K562 (cell line): ENCODE measurements at regions not wholly inside any gene's neighbourhood (a gene's known extent, or its start where the extent isn't known, plus 50 kb on each side); places are given as distances from the start of the nearest gene placed in this dataset.

Experiments
- ATAC-seq: fragments of 200-7000 bp; cut with Tn5 transposase; 3 replicates; pipeline ENCODE4 v1.9.1; 2020; ENCODE audit warnings: moderate library complexity
- BruUV-seq: library from RNA; stranded (reverse); fragments of 400-500 nt; replicated peaks from 2 replicates; lab custom pipeline; 2021; lab: Mats Ljungman, UMichigan
- CTCF ChIA-PET: fragments of 300-600 bp; formaldehyde crosslinking; extraction: SDS; loops from one replicate; lab custom pipeline; 2021; ENCODE audit warnings: low intra/inter-chr PET ratio; lab: Yijun Ruan, JAX
- POLR2A ChIA-PET: fragments of 300-600, 350-650 bp; sonication (Branson Sonifier 250); formaldehyde crosslinking; extraction: SDS; loops from one replicate; lab custom pipeline; 2021; ENCODE audit warnings: antibody characterized with exemption, inconsistent platforms; lab: Yijun Ruan, JAX
- DNase-seq, 4 experiments: peaks; one replicate each; pipeline versions ENCODE4 v3.0.0 to v3.0.0-alpha.2; 2011 to 2018; ENCODE audit warnings: low spot score in 3 of 4, mixed read lengths in 3 of 4; ENCODE audit errors: extremely low read depth in 1 of 4
- FAIRE-seq: peaks from 2 replicates; lab custom pipeline; 2011; peaks lifted over from hg19 to GRCh38; lab: Jason Lieb, UNC
- H2AFZ ChIP-seq: 2 replicates; pipeline ENCODE4 v1.6.0; 2011; ENCODE audit warnings: low read depth, low read length, control low read depth, inconsistent platforms
- H3K27ac ChIP-seq: fragments of 200-600 bp; 3 replicates; pipeline ENCODE4 v1.8.0; 2011; ENCODE audit warnings: low read depth, mild to moderate bottlenecking, control low read depth, inconsistent platforms, low read length, moderate library complexity, mixed read lengths; ENCODE audit errors: extremely low read depth
- H3K27me3 ChIP-seq, 2 experiments: fragments of 300-600 bp in 1 of 2; 2 replicates in 1 of 2; 3 replicates in 1 of 2; pipeline versions ENCODE4 v1.6.0 to v1.8.0; 2011; ENCODE audit warnings: inconsistent platforms in 2 of 2, low read length in 2 of 2, mild to moderate bottlenecking in 1 of 2, mixed read lengths in 1 of 2, moderate library complexity in 1 of 2; ENCODE audit not compliant: control insufficient read depth in 2 of 2, insufficient read depth in 2 of 2
- H3K36me3 ChIP-seq: fragments of 300-600 bp; 3 replicates; pipeline ENCODE4 v1.8.0; 2011; ENCODE audit warnings: mild to moderate bottlenecking, low read length, inconsistent platforms; ENCODE audit not compliant: control insufficient read depth, insufficient read depth
- H3K4me1 ChIP-seq, 2 experiments: fragments of 200-600 bp in 1 of 2; replicated peaks in 1 of 2; 2 replicates in 1 of 2; 3 replicates in 1 of 2; pipeline versions ENCODE4 v1.5.1 to v1.8.0; 2011; ENCODE audit warnings: inconsistent platforms in 2 of 2, low read length in 2 of 2, mild to moderate bottlenecking in 1 of 2, mixed read lengths in 1 of 2, moderate library complexity in 1 of 2; ENCODE audit not compliant: control insufficient read depth in 2 of 2, insufficient read depth in 2 of 2
- H3K4me2 ChIP-seq: 2 replicates; pipeline ENCODE4 v1.6.1; 2011; ENCODE audit warnings: low read length, control low read depth, inconsistent platforms, mixed read lengths; ENCODE audit not compliant: insufficient read depth
- H3K4me3 ChIP-seq: fragments of 200-600 bp; sonication (generic), shearing (Covaris generic); 2 replicates; pipeline ENCODE4 v1.5.1; 2016; ENCODE audit warnings: control low read depth, inconsistent platforms
- H3K79me2 ChIP-seq: fragments of 200-600 bp; 3 replicates; pipeline ENCODE4 v1.8.0; 2011; ENCODE audit warnings: low read length, inconsistent platforms; ENCODE audit not compliant: control insufficient read depth, insufficient read depth
- H3K9ac ChIP-seq, 2 experiments: 2 replicates each; pipeline versions ENCODE4 v1.6.0 to v1.6.1; 2011; ENCODE audit warnings: low read depth in 2 of 2, low read length in 2 of 2, control low read depth in 1 of 2, inconsistent platforms in 1 of 2, mild to moderate bottlenecking in 1 of 2, mixed read lengths in 1 of 2; ENCODE audit not compliant: insufficient read depth in 1 of 2
- H3K9me1 ChIP-seq: one replicate; pipeline ENCODE4 v1.6.0; 2011; ENCODE audit warnings: inconsistent platforms, mild to moderate bottlenecking, low read length, moderate library complexity; ENCODE audit not compliant: control insufficient read depth, insufficient read depth
- H3K9me3 ChIP-seq: replicated peaks from 2 replicates; pipeline ENCODE4 v1.5.1; 2011; ENCODE audit warnings: low read depth, low read length, inconsistent platforms; ENCODE audit not compliant: control insufficient read depth, insufficient read depth
- H4K20me1 ChIP-seq: replicated peaks from 2 replicates; pipeline ENCODE4 v1.6.1; 2011; ENCODE audit warnings: low read length, inconsistent platforms, mixed read lengths; ENCODE audit not compliant: control insufficient read depth, insufficient read depth
- BCL6 ChIP-seq: fragments of 250-450 bp; sonication (Bioruptor Pico); IDR thresholded peaks from 2 replicates; pipeline ENCODE4 v1.4.0; 2020
- CEBPG ChIP-seq, 3 experiments: fragments of 200-800 bp in 1 of 3; sonication (Bioruptor generic) in 1 of 3; sonication (generic) in 1 of 3; formaldehyde crosslinking in 1 of 3; IDR thresholded peaks in 2 of 3; conservative IDR thresholded peaks in 1 of 3; 2 replicates each; pipeline versions ENCODE4 v1.6.1 to v1.8.0; 2016 to 2022; ENCODE audit warnings: missing compliant biosample characterization in 2 of 3, missing genetic modification characterization in 2 of 3, mild to moderate bottlenecking in 1 of 3, missing genetic modification reagents in 1 of 3
- HDAC1 ChIP-seq, 2 experiments: fragments of 450-650 bp; IDR thresholded peaks; 2 replicates each; pipeline ENCODE4 v1.6.1; 2016 to 2017; ENCODE audit warnings: inconsistent platforms in 1 of 2, mild to moderate bottlenecking in 1 of 2, moderate library complexity in 1 of 2
- KDM1A ChIP-seq, 2 experiments: fragments of 450-650 bp; IDR thresholded peaks; 2 replicates each; pipeline ENCODE4 v1.6.1; 2016; ENCODE audit warnings: mild to moderate bottlenecking in 2 of 2
- NKRF ChIP-seq: fragments of 450-650 bp; IDR thresholded peaks from 2 replicates; pipeline ENCODE4 v1.6.1; 2016; ENCODE audit warnings: borderline replicate concordance
- PHB ChIP-seq: fragments of 250-450 bp; sonication (Bioruptor Pico); IDR thresholded peaks from 2 replicates; pipeline ENCODE4 v1.5.0; 2021
- PRPF4 ChIP-seq: fragments of 200-400 bp; formaldehyde crosslinking; IDR thresholded peaks from one replicate; pipeline ENCODE4 v1.6.1; 2017; ENCODE audit warnings: low read length, low read depth, mild to moderate bottlenecking; ENCODE audit not compliant: insufficient read depth, poor library complexity, severe bottlenecking
- RB1 ChIP-seq: fragments of 450-650 bp; IDR thresholded peaks from 2 replicates; pipeline ENCODE4 v1.6.1; 2017; ENCODE audit warnings: low read depth, mild to moderate bottlenecking
- SMAD4 ChIP-seq: fragments of 250-450 bp; sonication (Bioruptor Pico); conservative IDR thresholded peaks from 2 replicates; pipeline ENCODE4 v1.8.0; 2021; ENCODE audit warnings: inconsistent platforms, mild to moderate bottlenecking, moderate library complexity
- STAT5A ChIP-seq: IDR thresholded peaks from 2 replicates; pipeline ENCODE4 v1.6.1; 2012; ENCODE audit warnings: low read length, inconsistent platforms, borderline replicate concordance
- TEAD2 ChIP-seq: fragments of 450-650 bp; IDR thresholded peaks from 2 replicates; pipeline ENCODE4 v1.6.1; 2016; ENCODE audit warnings: missing genetic modification characterization, control low read depth, missing compliant biosample characterization
- TFE3 ChIP-seq: fragments of 450-650 bp; formaldehyde crosslinking; IDR thresholded peaks from 2 replicates; pipeline ENCODE4 v1.4.0; 2020; ENCODE audit warnings: mild to moderate bottlenecking, mixed read lengths
- ZBTB12 ChIP-seq: fragments of 250-450 bp; sonication (Bioruptor Pico); IDR thresholded peaks from 2 replicates; pipeline ENCODE4 v1.4.0; 2020
- ZKSCAN3 ChIP-seq: fragments of 250-450 bp; sonication (Bioruptor Pico); IDR thresholded peaks from 2 replicates; pipeline ENCODE4 v1.4.0; 2020
- ZNF253 ChIP-seq: fragments of 250-450 bp; sonication (Bioruptor Pico); conservative IDR thresholded peaks from 2 replicates; pipeline ENCODE4 v1.6.1; 2021; ENCODE audit warnings: mild to moderate bottlenecking
- ZSCAN29 ChIP-seq: fragments of 450-650 bp; IDR thresholded peaks from 2 replicates; pipeline ENCODE4 v1.6.1; 2017
- WGBS: fragments of 100-300 bp; shearing (Covaris generic); methylation state at CpG from one replicate; pipeline ENCODE4 v1.1.6; 2016; ENCODE audit warnings: low coverage, mixed read lengths; ENCODE audit not compliant: insufficient coverage; ENCODE audit errors: missing lambda C conversion rate; 5-methylcytosine and 5-hydroxymethylcytosine counted together
- in situ Hi-C: fragments of 300-500 bp; cut with MboI; formaldehyde crosslinking; loops from 4 replicates; pipeline ENCODE4 v1.15.0; 2018; ENCODE audit warnings: inconsistent platforms, mixed read lengths
- intact Hi-C: fragments of 100-400 bp; cut with micrococcal nuclease; formaldehyde crosslinking; loops from 2 replicates; pipeline ENCODE4 v1.14.2; 2022

GRCh38 chr16:85513180-85513579, 99.9 kb upstream of the GSE1 start (continued):
- no peak for TF ChIP-seq TEAD2 (tag)
- no peak for TF ChIP-seq STAT5A

- DNase-seq: no peak
- Histone ChIP-seq H3K4me2 (no peak overlapping the region), H3K79me2 (peaks cover 6% of the 10 kb centered on the region; the same call in 1 of the 3 replicates), H3K9ac (peak overlapping the region in 1 of 2 experiments; percentile 53; a peak in 1 of 4 replicates), H3K4me3 (no peak overlapping the region), H3K36me3 (peaks cover under 1% of the 10 kb centered on the region; the same call in 2 of the 3 replicates), H4K20me1 (peaks cover 19% of the 10 kb centered on the region; the same call in 1 of the 2 replicates), H3K27me3 (no peaks in the 10 kb centered on the region), H3K27ac (no peak overlapping the region), H3K4me1 (peaks cover 5 to 80% of the 10 kb centered on the region in 2 experiments; a peak in 4 of 5 replicates), H2AFZ (no peak overlapping the region), H3K9me1 (no peaks in the 10 kb centered on the region), H3K9me3 (no peaks in the 10 kb centered on the region)
- no peak for FAIRE-seq
- TF ChIP-seq NKRF: no peak
- TF ChIP-seq CEBPG (CRISPR knock-in tag; IDR thresholded peaks at IDR 0.05): no peak
- no peak for TF ChIP-seq CEBPG (tag; conservative IDR thresholded peaks at IDR 0.05 in 1 of 2, IDR thresholded peaks at IDR 0.05 in 1 of 2)
- no peak for TF ChIP-seq HDAC1 (IDR thresholded peaks at IDR 0.05)
- TF ChIP-seq KDM1A (IDR thresholded peaks at IDR 0.05): no peak
- no peak for TF ChIP-seq ZNF253 (CRISPR knock-in tag)
- TF ChIP-seq ZKSCAN3 (CRISPR knock-in tag): no peak
- TF ChIP-seq ZBTB12 (CRISPR knock-in tag): no peak
- no peak for TF ChIP-seq RB1
- TF ChIP-seq ZSCAN29: no peak
- no peak for TF ChIP-seq SMAD4 (CRISPR knock-in tag)
- no peak for TF ChIP-seq PRPF4
- TF ChIP-seq TFE3: no peak
- TF ChIP-seq PHB (CRISPR knock-in tag): no peak
- TF ChIP-seq BCL6 (CRISPR knock-in tag): no peak
- ChIA-PET CTCF (no interaction called here), POLR2A (interaction anchor here (0.6 to 1.6 kb wide), 5 partner anchors 12 to 38 kb away, joined by 3 to 7 read pairs (median 4); no protein-coding TSS in a partner anchor)
- intact Hi-C loops: no loop called here
- no peak for ATAC-seq
- no TSS peak for BruUV-seq
- WGBS: 61% methylated on average over 9 of the region's 10 CpGs
- in situ Hi-C loops: no loop called here
These were observed 99.5 kb upstream of the GSE1 start for GRCh38 chr16:85513649-85514048.
